ENCODE measurements at regions not wholly inside any gene's neighbourhood (a gene's known extent, or its start where the extent isn't known, plus 50 kb on each side); places are given as distances from the start of the nearest gene placed in this dataset.

DNA sequence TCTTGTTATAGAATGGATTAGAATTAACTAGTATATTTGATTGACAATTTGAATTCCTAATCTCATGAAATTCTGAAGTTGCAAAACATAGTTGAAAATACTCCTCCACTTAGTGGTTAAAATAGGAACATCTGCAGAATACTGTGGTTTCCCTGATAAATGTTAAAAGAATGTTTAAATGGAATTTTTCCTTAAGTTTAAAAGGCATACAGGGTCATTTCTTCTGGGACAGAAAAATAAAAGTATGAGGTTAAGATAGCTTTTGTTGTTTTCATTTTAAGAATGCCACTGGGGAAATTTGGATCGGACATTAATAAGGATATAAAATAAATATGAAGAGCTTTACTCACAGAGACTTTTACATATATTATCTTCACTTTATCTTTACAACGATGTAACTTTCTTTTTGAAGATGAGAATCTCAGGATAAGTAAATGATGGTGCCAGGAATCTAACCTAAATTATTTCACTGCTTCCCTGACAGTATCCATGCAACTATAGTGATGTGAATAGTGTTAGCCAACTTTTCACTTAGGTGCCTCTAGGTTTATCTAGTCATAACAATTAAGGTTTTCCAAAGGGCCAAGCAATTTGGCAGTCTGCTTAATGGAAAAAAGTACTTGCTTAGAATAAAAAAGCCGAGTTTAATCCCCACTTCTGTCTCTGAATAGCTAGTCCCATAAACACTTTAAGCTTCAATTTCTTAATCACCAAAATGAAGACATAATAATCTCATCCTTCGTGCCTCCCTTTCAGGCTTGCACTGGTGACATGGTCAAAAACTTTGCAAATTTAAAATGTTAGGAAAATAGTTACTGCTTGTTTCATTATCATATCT, 151.8 kb upstream of the STK17B start:
- no peak overlapping the region for H2AFZ ChIP-seq (ENCODE audit: low read length)
- no peaks in the 10 kb centered on the region for H3K27me3 ChIP-seq (ENCODE audit: insufficient read depth, low read length)
- H3K36me3 ChIP-seq (ENCODE audit: insufficient read depth, low read length) = no peaks in the 10 kb centered on the region
- H3K4me2 ChIP-seq (ENCODE audit: low read length) = no peak overlapping the region
- H4K20me1 ChIP-seq (ENCODE audit: insufficient read depth, low read length) = no peaks in the 10 kb centered on the region
- TF ChIP-seq EZH2 (IDR thresholded peaks at IDR 0.05; ENCODE audit: borderline replicate concordance, low read length) = no peak
- TF ChIP-seq, protein P1, sequence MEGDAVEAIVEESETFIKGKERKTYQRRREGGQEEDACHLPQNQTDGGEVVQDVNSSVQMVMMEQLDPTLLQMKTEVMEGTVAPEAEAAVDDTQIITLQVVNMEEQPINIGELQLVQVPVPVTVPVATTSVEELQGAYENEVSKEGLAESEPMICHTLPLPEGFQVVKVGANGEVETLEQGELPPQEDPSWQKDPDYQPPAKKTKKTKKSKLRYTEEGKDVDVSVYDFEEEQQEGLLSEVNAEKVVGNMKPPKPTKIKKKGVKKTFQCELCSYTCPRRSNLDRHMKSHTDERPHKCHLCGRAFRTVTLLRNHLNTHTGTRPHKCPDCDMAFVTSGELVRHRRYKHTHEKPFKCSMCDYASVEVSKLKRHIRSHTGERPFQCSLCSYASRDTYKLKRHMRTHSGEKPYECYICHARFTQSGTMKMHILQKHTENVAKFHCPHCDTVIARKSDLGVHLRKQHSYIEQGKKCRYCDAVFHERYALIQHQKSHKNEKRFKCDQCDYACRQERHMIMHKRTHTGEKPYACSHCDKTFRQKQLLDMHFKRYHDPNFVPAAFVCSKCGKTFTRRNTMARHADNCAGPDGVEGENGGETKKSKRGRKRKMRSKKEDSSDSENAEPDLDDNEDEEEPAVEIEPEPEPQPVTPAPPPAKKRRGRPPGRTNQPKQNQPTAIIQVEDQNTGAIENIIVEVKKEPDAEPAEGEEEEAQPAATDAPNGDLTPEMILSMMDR (IDR thresholded peaks at IDR 0.05; ENCODE audit: low read length) = no peak
- H3F3A ChIP-seq (ENCODE audit: insufficient read depth, low read length) = no peaks in the 10 kb centered on the region; the same call in 1 of the 2 replicates
- no peak overlapping the region for H3K9ac ChIP-seq (ENCODE audit: low read length)
- no peaks in the 10 kb centered on the region for H3K4me1 ChIP-seq (ENCODE audit: insufficient read depth, low read length, severe bottlenecking)
- no peak overlapping the region for H3K4me3 ChIP-seq (ENCODE audit: low read depth, low read length, poor library complexity, severe bottlenecking)
- H3K79me2 ChIP-seq (ENCODE audit: insufficient read depth, low read length) = no peaks in the 10 kb centered on the region
- H3K9me2 ChIP-seq (ENCODE audit: low read depth, low read length) = no peaks in the 10 kb centered on the region
- no peak overlapping the region for H3K27ac ChIP-seq (ENCODE audit: low read depth, low read length, poor library complexity, severe bottlenecking)
- no peaks in the 10 kb centered on the region for H3K9me3 ChIP-seq (ENCODE audit: low read length)

DNA sequence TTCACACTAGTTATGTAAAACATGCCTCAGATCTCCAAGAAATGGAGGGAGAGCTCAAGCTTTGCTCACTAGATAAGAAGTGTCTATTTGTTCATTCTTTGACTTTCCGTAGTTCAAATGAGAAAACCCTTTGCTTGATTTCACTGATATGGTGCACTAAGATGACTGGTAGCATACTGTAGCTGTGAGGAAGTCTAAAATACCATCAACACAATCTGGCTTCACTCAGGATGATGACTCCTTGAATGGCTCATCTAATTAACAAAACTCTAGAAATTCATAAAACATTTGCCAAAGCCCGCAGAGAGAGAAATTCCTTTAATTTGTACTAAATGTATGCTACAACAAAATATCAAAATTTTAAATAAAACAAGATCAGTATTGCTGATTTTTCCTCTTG, 152.8 kb upstream of the STK17B start:
- TF ChIP-seq, protein P1 (IDR thresholded peaks at IDR 0.05; ENCODE audit: low read length) = no peak
- no peak for TF ChIP-seq EZH2 (IDR thresholded peaks at IDR 0.05; ENCODE audit: borderline replicate concordance, low read length)
- no peak overlapping the region for H3K27ac ChIP-seq (ENCODE audit: low read depth, low read length, poor library complexity, severe bottlenecking)

DNA sequence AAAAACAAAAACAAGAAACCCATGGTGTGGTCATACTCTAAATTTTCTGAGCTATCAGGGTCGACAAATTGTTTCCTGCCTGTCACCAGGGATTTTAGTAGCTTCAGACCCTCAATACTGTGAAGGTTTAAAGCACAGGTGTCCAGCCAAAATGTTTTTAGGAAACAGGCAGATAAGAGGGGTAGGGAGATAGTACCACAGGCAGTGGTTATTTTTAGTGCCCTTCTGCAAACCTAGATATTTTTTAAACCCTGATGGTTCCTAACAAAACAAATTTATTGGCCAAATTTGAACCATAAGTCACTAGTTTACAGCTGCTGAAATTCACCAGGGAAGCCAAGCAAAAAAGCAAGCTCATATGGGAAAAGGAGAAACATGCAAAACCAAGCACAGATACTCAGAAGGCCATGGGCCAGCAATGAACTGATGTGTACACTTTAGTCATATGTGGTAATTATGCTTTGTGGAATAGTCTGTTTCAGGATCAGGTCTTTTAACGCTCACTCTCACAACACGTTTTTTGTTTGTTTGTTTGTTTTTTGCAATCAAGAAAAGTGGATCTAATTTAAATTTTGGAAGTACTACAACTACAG, 156.8 kb upstream of the STK17B start:
- no peaks in the 10 kb centered on the region for H3K9me2 ChIP-seq (ENCODE audit: low read depth, low read length)
- no peak overlapping the region for H3K27ac ChIP-seq (ENCODE audit: low read depth, low read length, poor library complexity, severe bottlenecking)
- H3K79me2 ChIP-seq (ENCODE audit: insufficient read depth, low read length) = no peaks in the 10 kb centered on the region
- no peaks in the 10 kb centered on the region for H3K4me1 ChIP-seq (ENCODE audit: insufficient read depth, low read length, severe bottlenecking)
- TF ChIP-seq, protein P1 (IDR thresholded peaks at IDR 0.05; ENCODE audit: low read length) = no peak
- H3K4me2 ChIP-seq (ENCODE audit: low read length) = no peak overlapping the region
- no peak overlapping the region for H2AFZ ChIP-seq (ENCODE audit: low read length)
- H3K9me3 ChIP-seq (ENCODE audit: low read length) = no peaks in the 10 kb centered on the region
- no peaks in the 10 kb centered on the region for H3K27me3 ChIP-seq (ENCODE audit: insufficient read depth, low read length)
- no peak overlapping the region for H3K9ac ChIP-seq (ENCODE audit: low read length)
- H3K36me3 ChIP-seq (ENCODE audit: insufficient read depth, low read length) = no peaks in the 10 kb centered on the region
- H3K4me3 ChIP-seq (ENCODE audit: low read depth, low read length, poor library complexity, severe bottlenecking) = no peak overlapping the region
- H4K20me1 ChIP-seq (ENCODE audit: insufficient read depth, low read length) = no peaks in the 10 kb centered on the region
- no peaks in the 10 kb centered on the region; the same call in 1 of the 2 replicates for H3F3A ChIP-seq (ENCODE audit: insufficient read depth, low read length)

More for the DNA sequence above, 152.8 kb upstream of the STK17B start:
- Histone ChIP-seq H3K4me2 (ENCODE audit: low read length) (no peak overlapping the region), H3F3A (ENCODE audit: insufficient read depth, low read length) (no peaks in the 10 kb centered on the region; the same call in 1 of the 2 replicates), H4K20me1 (ENCODE audit: insufficient read depth, low read length) (no peaks in the 10 kb centered on the region), H3K79me2 (ENCODE audit: insufficient read depth, low read length) (no peaks in the 10 kb centered on the region), H2AFZ (ENCODE audit: low read length) (no peak overlapping the region), H3K9me2 (ENCODE audit: low read depth, low read length) (no peaks in the 10 kb centered on the region), H3K9me3 (ENCODE audit: low read length) (no peaks in the 10 kb centered on the region), H3K27me3 (ENCODE audit: insufficient read depth, low read length) (no peaks in the 10 kb centered on the region), H3K4me1 (ENCODE audit: insufficient read depth, low read length, severe bottlenecking) (no peaks in the 10 kb centered on the region), H3K4me3 (ENCODE audit: low read depth, low read length, poor library complexity, severe bottlenecking) (no peak overlapping the region), H3K36me3 (ENCODE audit: insufficient read depth, low read length) (no peaks in the 10 kb centered on the region), H3K9ac (ENCODE audit: low read length) (no peak overlapping the region)

Measured in OCI-LY1 (cell line).